ENCODE measurements at regions not wholly inside any gene's neighbourhood (a gene's known extent, or its start where the extent isn't known, plus 50 kb on each side); places are given as distances from the start of the nearest gene placed in this dataset.

GRCh38 chr4:17096692-17097091 lies 198.2 kb upstream of the LDB2 start:
- TF ChIP-seq TCF12 (IDR thresholded peaks at IDR 0.05; ENCODE audit: low read depth) = no peak
- TF ChIP-seq REST (IDR thresholded peaks at IDR 0.05; ENCODE audit: low read depth) = no peak
- TF ChIP-seq TAF1 (IDR thresholded peaks at IDR 0.05; ENCODE audit: low read depth) = no peak

Measured in Ishikawa (cell line).